Naive thymus-derived CD4-positive, alpha-beta T cell (primary cell): ENCODE measurements at regions not wholly inside any gene's neighbourhood (a gene's known extent, or its start where the extent isn't known, plus 50 kb on each side); places are given as distances from the start of the nearest gene placed in this dataset.

Experiments
- ATAC-seq: fragments of 150-1000 bp; cut with Tn5 transposase; 2 replicates; pipeline ENCODE4 v1.10.0; 2021; ENCODE audit warnings: mild to moderate bottlenecking, moderate library complexity
- CTCF ChIA-PET: fragments of 350-600 bp; sonication (Branson Sonifier 250); formaldehyde crosslinking; loops from one replicate; lab custom pipeline; 2021; ENCODE audit warnings: antibody characterized with exemption; lab: Charles Lee
- POLR2A ChIA-PET: fragments of 350-600 bp; sonication (Branson Sonifier 250); formaldehyde crosslinking; loops from one replicate; lab custom pipeline; 2021; ENCODE audit warnings: antibody characterized with exemption, inconsistent platforms; lab: Charles Lee
- DNase-seq, 9 donors: peaks; one replicate each; pipeline versions ENCODE4 v3.0.0 to v3.0.0-alpha.2; 2020 to 2022; ENCODE audit warnings: mixed read lengths in 1 of 9
- H3K27ac ChIP-seq: one replicate; pipeline ENCODE4 v1.7.0; 2013; ENCODE audit warnings: mild to moderate bottlenecking, low read depth, low read length, moderate library complexity
- H3K27me3 ChIP-seq, 2 donors: one replicate each; pipeline ENCODE4 v1.7.0; 2013; ENCODE audit warnings: low read length in 2 of 2, mild to moderate bottlenecking in 2 of 2, moderate library complexity in 2 of 2; ENCODE audit not compliant: control insufficient read depth in 2 of 2, insufficient read depth in 2 of 2
- H3K36me3 ChIP-seq, 3 experiments: 1 replicate in 2 of 3; 2 replicates in 1 of 3; pipeline ENCODE4 v1.7.0; 2013; ENCODE audit warnings: low read length in 3 of 3, mild to moderate bottlenecking in 3 of 3, moderate library complexity in 1 of 3; ENCODE audit not compliant: insufficient read depth in 3 of 3, control insufficient read depth in 2 of 3
- H3K4me1 ChIP-seq, 2 donors: one replicate each; pipeline ENCODE4 v1.7.0; 2013; ENCODE audit warnings: low read length in 2 of 2, mild to moderate bottlenecking in 2 of 2, moderate library complexity in 1 of 2; ENCODE audit not compliant: control insufficient read depth in 2 of 2, insufficient read depth in 2 of 2
- H3K4me3 ChIP-seq: 2 replicates; pipeline ENCODE4 v1.7.0; 2013; ENCODE audit warnings: mild to moderate bottlenecking, low read length
- H3K9me3 ChIP-seq, 3 experiments: 1 replicate in 2 of 3; 2 replicates in 1 of 3; pipeline ENCODE4 v1.7.0; 2013; ENCODE audit warnings: low read length in 3 of 3; ENCODE audit not compliant: control insufficient read depth in 2 of 3
- H3K27ac Mint-ChIP-seq, 9 donors: one replicate each; pipeline ENCODE4 v1.8.0; 2020 to 2022; ENCODE audit warnings: mixed read lengths in 9 of 9, mild to moderate bottlenecking in 8 of 9, moderate library complexity in 5 of 9, inconsistent platforms in 2 of 9
- H3K27me3 Mint-ChIP-seq, 5 donors: one replicate each; pipeline ENCODE4 v1.8.0; 2021 to 2022; ENCODE audit warnings: mixed read lengths in 5 of 5, mild to moderate bottlenecking in 1 of 5
- H3K36me3 Mint-ChIP-seq, 5 donors: one replicate each; pipeline ENCODE4 v1.8.0; 2020 to 2022; ENCODE audit warnings: mixed read lengths in 5 of 5, mild to moderate bottlenecking in 3 of 5, inconsistent platforms in 1 of 5
- H3K4me1 Mint-ChIP-seq, 7 donors: one replicate each; pipeline ENCODE4 v1.8.0; 2020 to 2022; ENCODE audit warnings: mixed read lengths in 7 of 7, mild to moderate bottlenecking in 3 of 7, inconsistent platforms in 1 of 7
- H3K4me3 Mint-ChIP-seq, 10 donors: one replicate each; pipeline ENCODE4 v1.8.0; 2020 to 2022; ENCODE audit warnings: mild to moderate bottlenecking in 10 of 10, mixed read lengths in 10 of 10, moderate library complexity in 6 of 10, inconsistent platforms in 2 of 10
- H3K9me3 Mint-ChIP-seq, 11 donors: one replicate each; pipeline ENCODE4 v1.8.0; 2020 to 2022; ENCODE audit warnings: mixed read lengths in 11 of 11, mild to moderate bottlenecking in 4 of 11, inconsistent platforms in 1 of 11, moderate library complexity in 1 of 11
- intact Hi-C, 2 donors: fragments of 100-400 bp; cut with micrococcal nuclease; formaldehyde crosslinking; loops; one replicate each; pipeline ENCODE4 v1.15.1; 2023

DNA sequence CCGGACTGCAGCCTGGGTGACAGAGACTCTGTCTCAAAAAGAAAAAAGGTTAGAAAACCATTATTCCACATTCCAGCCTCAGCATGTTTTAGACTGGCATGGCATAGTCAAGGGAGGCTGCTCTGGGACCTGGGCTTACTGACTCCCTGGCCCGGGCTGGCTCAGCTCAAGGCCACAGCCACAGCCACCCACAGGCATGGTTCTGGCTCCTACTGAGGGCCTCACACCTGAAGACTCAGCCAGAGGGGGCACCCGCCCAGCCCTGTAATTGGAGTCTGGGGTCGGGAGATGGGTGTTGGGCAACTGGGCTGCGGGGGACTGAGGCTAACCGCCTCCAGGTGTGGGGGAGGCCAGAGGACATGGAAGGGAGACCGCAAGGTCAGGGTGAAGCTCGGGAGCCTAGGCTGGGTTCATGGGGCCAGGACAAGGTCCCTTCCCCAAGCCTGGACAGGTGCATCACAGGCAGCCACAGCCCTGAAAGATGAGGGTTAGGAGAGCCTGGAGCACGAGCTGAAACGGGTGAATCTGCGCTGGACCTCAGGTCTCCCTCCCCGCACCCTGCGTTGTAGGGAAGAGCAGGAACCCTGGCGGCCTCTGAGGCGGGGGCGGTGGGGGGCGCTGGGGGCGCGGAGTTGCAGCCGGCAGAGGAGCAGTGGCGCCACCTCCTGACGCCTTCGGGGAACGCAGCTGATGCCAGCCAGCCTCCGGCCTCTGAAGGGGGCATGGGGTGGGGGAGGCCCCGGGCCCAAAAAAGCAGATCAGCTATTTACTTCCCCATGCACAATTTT, 67.7 kb upstream of the SRSF6 start:
- Mint-ChIP-seq H3K27ac (no peak overlapping the region), H3K4me3 (no peak overlapping the region), H3K36me3 (peaks cover 0 to 6% (median 0%) of the 10 kb centered on the region in 5 donors), H3K27me3 (peaks cover 0 to 43% (median 39%) of the 10 kb centered on the region in 5 donors), H3K9me3 (peaks cover 0 to 9% (median 0%) of the 10 kb centered on the region in 11 donors), H3K4me1 (peaks cover 0 to 6% (median 0%) of the 10 kb centered on the region in 7 donors)
- no peaks in the 10 kb centered on the region for H3K9me3 ChIP-seq
- H3K4me3 ChIP-seq = no peak overlapping the region
- CTCF ChIA-PET = no interaction called here
- no peaks in the 10 kb centered on the region for H3K36me3 ChIP-seq
- peaks cover 0 to 5% of the 10 kb centered on the region in 2 donors for H3K27me3 ChIP-seq
- H3K27ac ChIP-seq = no peak overlapping the region
- intact Hi-C loops = no loop called here
- no peak for ATAC-seq
- no peaks in the 10 kb centered on the region for H3K4me1 ChIP-seq
- DNase-seq = no peak
- POLR2A ChIA-PET = no interaction called here

- Histone ChIP-seq H3K4me1 (no peaks in the 10 kb centered on the region), H3K36me3 (no peaks in the 10 kb centered on the region), H3K9me3 (no peaks in the 10 kb centered on the region), H3K27ac (no peak overlapping the region), H3K4me3 (no peak overlapping the region), H3K27me3 (peaks cover 0 to 5% of the 10 kb centered on the region in 2 donors)
- Mint-ChIP-seq H3K4me3 (no peak overlapping the region), H3K9me3 (peaks cover 0 to 9% (median 0%) of the 10 kb centered on the region in 11 donors), H3K4me1 (peaks cover 0 to 6% (median 0%) of the 10 kb centered on the region in 7 donors), H3K36me3 (peaks cover 0 to 6% (median 0%) of the 10 kb centered on the region in 5 donors), H3K27me3 (peaks cover 0 to 39% (median 35%) of the 10 kb centered on the region in 5 donors), H3K27ac (no peak overlapping the region)
- no peak for ATAC-seq
- no peak for DNase-seq
- CTCF ChIA-PET = no interaction called here
- POLR2A ChIA-PET = no interaction called here
- intact Hi-C loops = no loop called here
Measured at GRCh38 chr20:43389211-43389610, 68.5 kb upstream of the SRSF6 start.

- Histone ChIP-seq H3K4me3 (no peak overlapping the region), H3K36me3 (no peaks in the 10 kb centered on the region), H3K4me1 (no peaks in the 10 kb centered on the region), H3K27ac (no peak overlapping the region), H3K9me3 (no peaks in the 10 kb centered on the region), H3K27me3 (peaks cover 0 to 5% of the 10 kb centered on the region in 2 donors)
- Mint-ChIP-seq H3K4me3 (no peak overlapping the region), H3K27me3 (peaks cover 0 to 40% (median 33%) of the 10 kb centered on the region in 5 donors), H3K4me1 (peaks cover 0 to 6% (median 0%) of the 10 kb centered on the region in 7 donors), H3K36me3 (peaks cover 0 to 6% (median 0%) of the 10 kb centered on the region in 5 donors), H3K27ac (no peak overlapping the region), H3K9me3 (peaks cover 0 to 2% (median 0%) of the 10 kb centered on the region in 11 donors)
- intact Hi-C loops = no loop called here
- ChIA-PET CTCF (no interaction called here), POLR2A (no interaction called here)
- no peak for ATAC-seq
- DNase-seq = no peak
Measured at GRCh38 chr20:43388268-43389002, 69.3 kb upstream of the SRSF6 start.

- Histone ChIP-seq H3K9me3 (no peaks in the 10 kb centered on the region), H3K4me1 (no peaks in the 10 kb centered on the region), H3K27me3 (peaks cover 0 to 5% of the 10 kb centered on the region in 2 donors), H3K4me3 (no peak overlapping the region), H3K27ac (no peak overlapping the region), H3K36me3 (no peaks in the 10 kb centered on the region)
- Mint-ChIP-seq H3K4me3 (no peak overlapping the region), H3K4me1 (peaks cover 0 to 6% (median 0%) of the 10 kb centered on the region in 7 donors), H3K27me3 (peaks cover 0 to 44% (median 26%) of the 10 kb centered on the region in 5 donors), H3K9me3 (peaks cover 0 to 2% (median 0%) of the 10 kb centered on the region in 11 donors), H3K27ac (no peak overlapping the region), H3K36me3 (peaks cover 0 to 6% (median 0%) of the 10 kb centered on the region in 5 donors)
- ATAC-seq (no peak), DNase-seq (no peak)
- CTCF ChIA-PET = no interaction called here
- intact Hi-C loops = no loop called here
- POLR2A ChIA-PET = no interaction called here
Measured at GRCh38 chr20:43387737-43388136, 70.0 kb upstream of the SRSF6 start.

DNA sequence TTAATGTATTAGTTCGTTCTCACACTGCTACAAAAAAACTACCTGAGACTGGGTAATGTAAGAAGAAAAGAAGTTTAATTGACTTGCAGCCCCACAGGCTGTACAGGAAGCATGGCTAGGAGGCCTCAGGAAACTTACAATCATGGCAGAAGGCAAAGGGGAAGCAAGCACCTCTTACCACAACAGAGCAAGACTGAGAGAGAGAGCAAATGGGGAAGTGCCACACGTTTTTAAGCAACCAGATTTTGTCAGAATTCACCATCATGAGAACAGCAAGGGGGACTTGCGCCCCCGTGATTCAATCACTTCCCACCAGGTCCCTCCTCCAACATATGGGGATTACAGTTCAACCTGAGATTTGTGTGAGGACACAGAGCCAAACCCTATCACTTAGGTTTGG, 70.8 kb upstream of the SRSF6 start:
- Histone ChIP-seq H3K9me3 (no peaks in the 10 kb centered on the region), H3K4me3 (no peak overlapping the region), H3K36me3 (no peaks in the 10 kb centered on the region), H3K27me3 (peaks cover 0 to 5% of the 10 kb centered on the region in 2 donors), H3K27ac (no peak overlapping the region), H3K4me1 (no peaks in the 10 kb centered on the region)
- H3K27me3 Mint-ChIP-seq = peaks cover 0 to 49% (median 23%) of the 10 kb centered on the region in 5 donors
- H3K9me3 Mint-ChIP-seq = peaks cover 0 to 2% (median 0%) of the 10 kb centered on the region in 11 donors
- intact Hi-C loops = no loop called here
- peaks cover 0 to 6% (median 0%) of the 10 kb centered on the region in 5 donors for H3K36me3 Mint-ChIP-seq
- ChIA-PET POLR2A (no interaction called here), CTCF (no interaction called here)
- H3K4me1 Mint-ChIP-seq = peaks cover 0 to 6% (median 0%) of the 10 kb centered on the region in 7 donors
- DNase-seq = no peak
- no peak for ATAC-seq
- H3K27ac Mint-ChIP-seq = no peak overlapping the region
- H3K4me3 Mint-ChIP-seq = no peak overlapping the region

GRCh38 chr20:43385914-43386313, 71.8 kb upstream of the SRSF6 start:
- Mint-ChIP-seq H3K36me3 (peaks cover 0 to 4% (median 0%) of the 10 kb centered on the region in 5 donors), H3K4me1 (peaks cover 0 to 4% (median 0%) of the 10 kb centered on the region in 7 donors), H3K9me3 (peaks cover 0 to 2% (median 0%) of the 10 kb centered on the region in 11 donors), H3K27me3 (peaks cover 0 to 40% (median 13%) of the 10 kb centered on the region in 5 donors), H3K27ac (no peak overlapping the region), H3K4me3 (no peak overlapping the region)
- no peaks in the 10 kb centered on the region for H3K36me3 ChIP-seq
- no peaks in the 10 kb centered on the region for H3K4me1 ChIP-seq
- ChIA-PET POLR2A (no interaction called here), CTCF (no interaction called here)
- no peak for DNase-seq
- H3K27me3 ChIP-seq = peaks cover 0 to under 1% of the 10 kb centered on the region in 2 donors
- no peak overlapping the region for H3K27ac ChIP-seq
- H3K4me3 ChIP-seq = no peak overlapping the region
- H3K9me3 ChIP-seq = no peaks in the 10 kb centered on the region
- intact Hi-C loops = no loop called here
- ATAC-seq = no peak
